H9 (cell line): ENCODE measurements at regions not wholly inside any gene's neighbourhood (a gene's known extent, or its start where the extent isn't known, plus 50 kb on each side); places are given as distances from the start of the nearest gene placed in this dataset.

ENCODE experiments used
- DNase-seq: peaks from one replicate; pipeline ENCODE4 v3.0.0-alpha.2; 2017
- H2AFZ ChIP-seq: one replicate; pipeline ENCODE4 v1.6.1; 2013; ENCODE audit warnings: mild to moderate bottlenecking, low read length, control low read depth, moderate library complexity
- H2AK5ac ChIP-seq: 2 replicates; pipeline ENCODE4 v1.6.1; 2013; ENCODE audit warnings: low read length, control low read depth, mixed read lengths; ENCODE audit not compliant: insufficient read length
- H2BK120ac ChIP-seq: one replicate; pipeline ENCODE4 v1.6.1; 2013; ENCODE audit warnings: low read depth, mild to moderate bottlenecking, low read length, control low read depth, inconsistent platforms; ENCODE audit not compliant: poor library complexity, severe bottlenecking
- H2BK12ac ChIP-seq: 2 replicates; pipeline ENCODE4 v1.6.1; 2013; ENCODE audit warnings: low read length, control low read depth, mixed read lengths, low read depth; ENCODE audit not compliant: insufficient read length
- H2BK15ac ChIP-seq: 2 replicates; pipeline ENCODE4 v1.6.1; 2013; ENCODE audit warnings: low read depth, low read length, control low read depth
- H2BK20ac ChIP-seq: one replicate; pipeline ENCODE4 v1.6.1; 2013; ENCODE audit warnings: low read depth, mild to moderate bottlenecking, low read length, control low read depth, inconsistent platforms; ENCODE audit not compliant: poor library complexity, severe bottlenecking
- H2BK5ac ChIP-seq: 2 replicates; pipeline ENCODE4 v1.6.1; 2013; ENCODE audit warnings: low read length, control low read depth, mixed read lengths; ENCODE audit not compliant: insufficient read length
- H3K14ac ChIP-seq: 2 replicates; pipeline ENCODE4 v1.6.1; 2013; ENCODE audit warnings: low read length, control low read depth; ENCODE audit not compliant: insufficient read depth
- H3K18ac ChIP-seq: 2 replicates; pipeline ENCODE4 v1.6.1; 2013; ENCODE audit warnings: low read depth, mild to moderate bottlenecking, mixed read lengths, low read length, control low read depth; ENCODE audit not compliant: insufficient read length
- H3K23ac ChIP-seq: 2 replicates; pipeline ENCODE4 v1.6.1; 2013; ENCODE audit warnings: low read length, control low read depth, mixed read lengths, low read depth; ENCODE audit not compliant: insufficient read length
- H3K23me2 ChIP-seq: 2 replicates; pipeline ENCODE4 v1.6.1; 2013; ENCODE audit warnings: low read depth, mild to moderate bottlenecking, mixed read lengths, low read length, control low read depth; ENCODE audit not compliant: insufficient read length, poor library complexity, severe bottlenecking
- H3K27ac ChIP-seq: 2 replicates; pipeline ENCODE4 v1.5.1; 2013; ENCODE audit warnings: low read length, control low read depth, mixed read lengths, low read depth; ENCODE audit not compliant: insufficient read length
- H3K27me3 ChIP-seq: 2 replicates; pipeline ENCODE4 v1.6.1; 2013; ENCODE audit warnings: low read length, control low read depth, inconsistent platforms; ENCODE audit not compliant: insufficient read depth
- H3K4ac ChIP-seq: 2 replicates; pipeline ENCODE4 v1.6.1; 2013; ENCODE audit warnings: low read depth, mild to moderate bottlenecking, control low read depth, inconsistent platforms, low read length, moderate library complexity
- H3K4me1 ChIP-seq: 2 replicates; pipeline ENCODE4 v1.6.1; 2013; ENCODE audit warnings: low read length, control low read depth, inconsistent platforms; ENCODE audit not compliant: insufficient read depth
- H3K4me2 ChIP-seq: 2 replicates; pipeline ENCODE4 v1.6.1; 2013; ENCODE audit warnings: low read length, control low read depth, mixed read lengths; ENCODE audit not compliant: insufficient read length, insufficient read depth
- H3K56ac ChIP-seq: 2 replicates; pipeline ENCODE4 v1.6.1; 2013; ENCODE audit warnings: low read depth, mild to moderate bottlenecking, mixed read lengths, low read length, control low read depth; ENCODE audit not compliant: insufficient read length
- H3K79me1 ChIP-seq: 2 replicates; pipeline ENCODE4 v1.6.1; 2013; ENCODE audit warnings: low read depth, mild to moderate bottlenecking, moderate library complexity, low read length, control low read depth, inconsistent platforms; ENCODE audit not compliant: insufficient read depth, poor library complexity, severe bottlenecking
- H3K79me2 ChIP-seq: 2 replicates; pipeline ENCODE4 v1.6.1; 2013; ENCODE audit warnings: low read length, control low read depth, inconsistent platforms; ENCODE audit not compliant: insufficient read depth
- H3K9ac ChIP-seq: 2 replicates; pipeline ENCODE4 v1.6.1; 2013; ENCODE audit warnings: low read length, control low read depth, mixed read lengths; ENCODE audit not compliant: insufficient read length; ENCODE audit errors: extremely low read depth
- H3K9me3 ChIP-seq: one replicate; pipeline ENCODE4 v1.6.1; 2013; ENCODE audit warnings: low read depth, low read length, inconsistent platforms; ENCODE audit not compliant: control insufficient read depth
- H3T11ph ChIP-seq: one replicate; pipeline ENCODE4 v1.6.1; 2013; ENCODE audit warnings: mild to moderate bottlenecking, low read length, control low read depth, inconsistent platforms
- H4K20me1 ChIP-seq: one replicate; pipeline ENCODE4 v1.6.1; 2013; ENCODE audit not compliant: control insufficient read depth, insufficient read length, insufficient read depth
- H4K5ac ChIP-seq: 2 replicates; pipeline ENCODE4 v1.6.1; 2013; ENCODE audit warnings: low read depth, mild to moderate bottlenecking, mixed read lengths, low read length, control low read depth; ENCODE audit not compliant: insufficient read length
- H4K8ac ChIP-seq: replicated peaks from 2 replicates; pipeline ENCODE4 v1.6.1; 2013; ENCODE audit warnings: low read length, control low read depth, mixed read lengths, low read depth; ENCODE audit not compliant: insufficient read length
- H4K91ac ChIP-seq: 2 replicates; pipeline ENCODE4 v1.6.1; 2013; ENCODE audit warnings: low read depth, mild to moderate bottlenecking, moderate library complexity, mixed read lengths, low read length, control low read depth; ENCODE audit not compliant: insufficient read length
- H3K27ac Mint-ChIP-seq, 3 experiments: 2 replicates in 2 of 3; 3 replicates in 1 of 3; pipeline ENCODE4 v1.8.0; 2020 to 2021; ENCODE audit warnings: mixed read lengths in 3 of 3, mild to moderate bottlenecking in 1 of 3, moderate library complexity in 1 of 3
- H3K27me3 Mint-ChIP-seq: 2 replicates; pipeline ENCODE4 v1.8.0; 2021; ENCODE audit warnings: low read depth, mild to moderate bottlenecking, moderate library complexity, mixed read lengths
- H3K36me3 Mint-ChIP-seq, 3 experiments: 2 replicates in 2 of 3; 3 replicates in 1 of 3; pipeline ENCODE4 v1.8.0; 2020 to 2021; ENCODE audit warnings: low read depth in 3 of 3, mixed read lengths in 3 of 3; ENCODE audit not compliant: insufficient read depth in 1 of 3
- H3K4me1 Mint-ChIP-seq, 2 experiments: 2 replicates each; pipeline ENCODE4 v1.8.0; 2020; ENCODE audit warnings: mixed read lengths in 2 of 2
- H3K4me3 Mint-ChIP-seq, 2 experiments: 2 replicates in 1 of 2; 3 replicates in 1 of 2; pipeline ENCODE4 v1.8.0; 2020 to 2021; ENCODE audit warnings: mild to moderate bottlenecking in 2 of 2, mixed read lengths in 2 of 2, moderate library complexity in 1 of 2
- H3K9me3 Mint-ChIP-seq, 2 experiments: 2 replicates in 1 of 2; 3 replicates in 1 of 2; pipeline ENCODE4 v1.8.0; 2020; ENCODE audit warnings: mild to moderate bottlenecking in 2 of 2, mixed read lengths in 2 of 2, moderate library complexity in 1 of 2
- WGBS: extraction: QIAGEN DNeasy Blood & Tissue Kit; methylation state at CpG from one replicate; pipeline ENCODE4 v1.1.7; 2013; ENCODE audit warnings: missing lambda C conversion rate, low lambda C conversion rate, mixed read lengths; ENCODE audit not compliant: insufficient read length; ENCODE audit errors: extremely low coverage; 5-methylcytosine and 5-hydroxymethylcytosine counted together
- TF ChIP-seq, protein P1 (sequence below): fragments of 200-600 bp; sonication (generic); conservative IDR thresholded peaks from 3 replicates; pipeline ENCODE4 v1.8.0; 2021; ENCODE audit warnings: antibody characterized with exemption, mild to moderate bottlenecking

DNA sequence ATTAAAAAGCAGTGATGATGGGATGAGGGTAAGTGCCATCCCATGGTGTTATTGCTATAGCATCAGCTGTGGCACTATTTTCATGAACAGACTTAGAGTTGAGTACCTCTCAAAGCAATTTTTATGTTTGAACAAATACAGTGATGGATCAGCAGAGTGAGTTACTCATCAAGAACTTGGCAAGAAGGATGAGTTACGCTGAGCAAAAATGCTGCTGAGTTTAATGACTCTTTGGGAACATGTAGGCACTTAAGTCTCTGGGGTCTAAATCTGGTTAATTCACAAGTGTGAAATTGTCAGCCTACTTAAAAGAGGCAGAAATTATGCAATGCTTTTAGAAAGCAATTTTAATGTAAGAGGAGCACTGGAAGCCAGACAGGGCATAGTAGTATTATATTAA is 78.5 kb upstream of the AHI1 start:
- H3K4me3 Mint-ChIP-seq: no peak overlapping the region
- no peak for DNase-seq
- Histone ChIP-seq H2BK120ac (no peak overlapping the region), H3K14ac (no peak overlapping the region), H3K9me3 (no peaks in the 10 kb centered on the region), H2BK12ac (no peak overlapping the region), H4K20me1 (no peaks in the 10 kb centered on the region), H3K4me1 (peaks cover 4% of the 10 kb centered on the region; the same call in 1 of the 2 replicates), H3K23me2 (no peaks in the 10 kb centered on the region), H2BK15ac (no peak overlapping the region), H3K56ac (no peak overlapping the region), H3K23ac (no peak overlapping the region), H4K5ac (no peak overlapping the region), H3T11ph (no peak overlapping the region), H2AFZ (no peak overlapping the region), H3K4me2 (no peak overlapping the region), H3K27me3 (no peaks in the 10 kb centered on the region), H2BK5ac (no peak overlapping the region), H3K4ac (no peak overlapping the region), H3K27ac (no peak overlapping the region), H3K79me1 (no peaks in the 10 kb centered on the region), H3K9ac (no peak overlapping the region), H3K79me2 (no peaks in the 10 kb centered on the region), H4K91ac (no peak overlapping the region), H3K18ac (no peak overlapping the region), H4K8ac (no peak overlapping the region), H2BK20ac (no peak overlapping the region), H2AK5ac (no peak overlapping the region)
- H3K36me3 Mint-ChIP-seq: no peaks in the 10 kb centered on the region
- peaks cover 13 to 14% of the 10 kb centered on the region in 2 experiments for H3K4me1 Mint-ChIP-seq
- no peaks in the 10 kb centered on the region for H3K27me3 Mint-ChIP-seq
- no CpG with 5 or more reads among the region's 1 CpG for WGBS
- TF ChIP-seq, protein P1, sequence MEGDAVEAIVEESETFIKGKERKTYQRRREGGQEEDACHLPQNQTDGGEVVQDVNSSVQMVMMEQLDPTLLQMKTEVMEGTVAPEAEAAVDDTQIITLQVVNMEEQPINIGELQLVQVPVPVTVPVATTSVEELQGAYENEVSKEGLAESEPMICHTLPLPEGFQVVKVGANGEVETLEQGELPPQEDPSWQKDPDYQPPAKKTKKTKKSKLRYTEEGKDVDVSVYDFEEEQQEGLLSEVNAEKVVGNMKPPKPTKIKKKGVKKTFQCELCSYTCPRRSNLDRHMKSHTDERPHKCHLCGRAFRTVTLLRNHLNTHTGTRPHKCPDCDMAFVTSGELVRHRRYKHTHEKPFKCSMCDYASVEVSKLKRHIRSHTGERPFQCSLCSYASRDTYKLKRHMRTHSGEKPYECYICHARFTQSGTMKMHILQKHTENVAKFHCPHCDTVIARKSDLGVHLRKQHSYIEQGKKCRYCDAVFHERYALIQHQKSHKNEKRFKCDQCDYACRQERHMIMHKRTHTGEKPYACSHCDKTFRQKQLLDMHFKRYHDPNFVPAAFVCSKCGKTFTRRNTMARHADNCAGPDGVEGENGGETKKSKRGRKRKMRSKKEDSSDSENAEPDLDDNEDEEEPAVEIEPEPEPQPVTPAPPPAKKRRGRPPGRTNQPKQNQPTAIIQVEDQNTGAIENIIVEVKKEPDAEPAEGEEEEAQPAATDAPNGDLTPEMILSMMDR: no peak
- no peaks in the 10 kb centered on the region for H3K9me3 Mint-ChIP-seq
- no peak overlapping the region for H3K27ac Mint-ChIP-seq
